ENCODE measurements at regions not wholly inside any gene's neighbourhood (a gene's known extent, or its start where the extent isn't known, plus 50 kb on each side); places are given as distances from the start of the nearest gene placed in this dataset.

- no peaks in the 10 kb centered on the region for H3K9me3 ChIP-seq
- 67 to 76% methylated on average over 2 of the region's 2 CpGs for WGBS, 2 donors
- DNase-seq = no peak
- no peak overlapping the region for H3K27ac ChIP-seq
- H3K4me3 ChIP-seq = no peak overlapping the region
- H3K27me3 ChIP-seq = no peaks in the 10 kb centered on the region
- H3K4me1 ChIP-seq = no peaks in the 10 kb centered on the region
- intact Hi-C loops (cut with DNase I) = no loop called here
- no peaks in the 10 kb centered on the region for H3K36me3 ChIP-seq
- TF ChIP-seq CTCF (IDR thresholded peaks at IDR 0.05) = no peak
- no peak for TF ChIP-seq POLR2A (IDR thresholded peaks at IDR 0.05)
Measured at GRCh38 chr7:123308254-123308951, 108.6 kb upstream of the SLC13A1 start.

- Histone ChIP-seq H3K9me3 (no peaks in the 10 kb centered on the region), H3K36me3 (no peaks in the 10 kb centered on the region), H3K4me3 (no peak overlapping the region), H3K27me3 (no peaks in the 10 kb centered on the region), H3K27ac (no peak overlapping the region), H3K4me1 (no peaks in the 10 kb centered on the region)
- 52% methylated on average over 2 of the region's 2 CpGs for WGBS, 2 donors
- no peak for DNase-seq
- intact Hi-C loops (cut with DNase I) = no loop called here
- TF ChIP-seq POLR2A (IDR thresholded peaks at IDR 0.05) (no peak), CTCF (IDR thresholded peaks at IDR 0.05) (no peak)
Measured at GRCh38 chr7:123305840-123306375, 106.1 kb upstream of the SLC13A1 start.

DNA sequence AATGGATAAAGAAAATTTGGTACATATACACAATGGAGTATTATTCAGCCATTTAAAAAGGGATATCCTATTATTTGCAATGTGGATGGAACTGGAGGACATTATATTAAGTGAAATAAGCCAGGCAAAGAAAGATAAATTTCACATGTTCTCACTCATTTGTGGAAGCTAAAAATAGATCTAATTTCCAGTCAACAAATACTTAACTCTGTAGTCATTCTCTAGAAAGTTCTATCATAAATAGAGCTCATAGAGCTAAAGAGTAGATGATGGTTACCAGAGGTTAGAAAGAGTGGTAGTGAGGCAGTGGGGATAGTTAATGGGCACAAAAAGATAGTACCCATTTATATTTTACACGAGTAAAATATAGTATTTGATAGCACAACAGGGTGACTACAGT, 104.2 kb upstream of the SLC13A1 start:
- no peaks in the 10 kb centered on the region for H3K9me3 ChIP-seq
- intact Hi-C loops (cut with DNase I) = no loop called here
- no peaks in the 10 kb centered on the region for H3K4me1 ChIP-seq
- H3K27me3 ChIP-seq = no peaks in the 10 kb centered on the region
- H3K4me3 ChIP-seq = no peak overlapping the region
- WGBS, 2 donors = 44 to 51% methylated on average over 1 of the region's 1 CpG
- no peak for TF ChIP-seq POLR2A (IDR thresholded peaks at IDR 0.05)
- TF ChIP-seq CTCF (IDR thresholded peaks at IDR 0.05) = no peak
- no peaks in the 10 kb centered on the region for H3K36me3 ChIP-seq
- H3K27ac ChIP-seq = no peak overlapping the region
- DNase-seq = no peak

DNA sequence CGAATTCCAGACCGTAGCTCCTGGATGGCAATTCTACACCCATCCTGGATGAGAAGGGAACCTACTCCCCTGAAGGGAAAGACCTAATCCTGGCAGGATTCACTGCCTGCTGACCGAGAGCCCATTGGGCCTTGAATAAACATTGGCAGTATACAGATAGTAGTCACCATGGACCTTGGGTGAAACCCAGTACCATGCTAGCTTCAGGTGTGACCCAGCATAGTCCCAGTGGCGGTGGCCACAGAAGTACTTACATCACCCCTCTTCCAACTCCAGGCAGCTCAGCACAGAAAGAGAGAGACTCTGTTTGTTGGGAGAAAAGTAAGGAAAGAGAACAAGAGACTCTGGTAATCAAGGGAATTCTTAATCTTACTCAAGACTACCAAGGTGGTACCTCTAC, 97.2 kb upstream of the SLC13A1 start:
- no peaks in the 10 kb centered on the region for H3K4me1 ChIP-seq
- no peak for DNase-seq
- intact Hi-C loops (cut with DNase I) = no loop called here
- TF ChIP-seq POLR2A (IDR thresholded peaks at IDR 0.05) = no peak
- no peak for TF ChIP-seq CTCF (IDR thresholded peaks at IDR 0.05)
- no peaks in the 10 kb centered on the region for H3K27me3 ChIP-seq
- no peak overlapping the region for H3K4me3 ChIP-seq
- no peaks in the 10 kb centered on the region for H3K9me3 ChIP-seq
- no peaks in the 10 kb centered on the region for H3K36me3 ChIP-seq
- 90 to 95% methylated on average over 3 to 4 of the region's 4 CpGs for WGBS, 2 donors
- no peak overlapping the region for H3K27ac ChIP-seq

- TF ChIP-seq POLR2A (IDR thresholded peaks at IDR 0.05) (no peak), CTCF (IDR thresholded peaks at IDR 0.05) (no peak)
- H3K4me3 ChIP-seq = no peak overlapping the region
- DNase-seq = no peak
- WGBS, 2 donors = 34 to 51% methylated on average over 2 of the region's 2 CpGs
- H3K4me1 ChIP-seq = no peaks in the 10 kb centered on the region
- no peaks in the 10 kb centered on the region for H3K27me3 ChIP-seq
- intact Hi-C loops (cut with DNase I) = no loop called here
- H3K36me3 ChIP-seq = no peaks in the 10 kb centered on the region
- H3K9me3 ChIP-seq = no peaks in the 10 kb centered on the region
- H3K27ac ChIP-seq = no peak overlapping the region
Measured at GRCh38 chr7:123293710-123294109, 93.9 kb upstream of the SLC13A1 start.
